Fibroblast of pulmonary artery (primary cell): ENCODE measurements at regions not wholly inside any gene's neighbourhood (a gene's known extent, or its start where the extent isn't known, plus 50 kb on each side); places are given as distances from the start of the nearest gene placed in this dataset.
"Not testable (repeated sequence)": the region's sequence is repeated elsewhere in the genome, so short reads cannot be mapped to it uniquely, and the experiment has no call there.

ENCODE experiments used
- DNase-seq: peaks from one replicate; pipeline ENCODE4 v3.0.0-alpha.2; 2010; ENCODE audit warnings: low read depth
- H3K4me3 ChIP-seq: replicated peaks from 2 replicates; pipeline ENCODE4 v1.5.1; 2011; ENCODE audit warnings: low read depth, mild to moderate bottlenecking, control low read depth, low read length, moderate library complexity
- CTCF ChIP-seq: IDR thresholded peaks from 2 replicates; pipeline ENCODE4 v1.5.1; 2011; ENCODE audit warnings: mild to moderate bottlenecking, control low read depth, low read length, inconsistent platforms; ENCODE audit errors: missing control alignments

GRCh38 chrX:143363419-143363818, 153.9 kb downstream of the SPANXN3 start:
- no peak for TF ChIP-seq CTCF
- no peak for DNase-seq
- no peak overlapping the region for H3K4me3 ChIP-seq

- no peak for TF ChIP-seq CTCF
- no peak for DNase-seq
These were observed 177.1 kb downstream of the SPANXN3 start for GRCh38 chrX:143340190-143340589.

GRCh38 chrX:143336261-143336660, 181.0 kb downstream of the SPANXN3 start:
- DNase-seq, result peak; percentile 52
- TF ChIP-seq CTCF, result no peak
- H3K4me3 ChIP-seq, result no peak overlapping the region

More at GRCh38 chrX:143340190-143340589, 177.1 kb downstream of the SPANXN3 start:
- no peak overlapping the region for H3K4me3 ChIP-seq

- no peak overlapping the region for H3K4me3 ChIP-seq
- TF ChIP-seq CTCF, result no peak
- no peak for DNase-seq
These were observed 197.7 kb downstream of the SPANXN3 start for GRCh38 chrX:143319526-143319925.

GRCh38 chrX:143318857-143319256, 198.4 kb downstream of the SPANXN3 start:
- H3K4me3 ChIP-seq, DNase-seq: not testable (repeated sequence)

GRCh38 chrX:143306991-143307937, 210.0 kb downstream of the SPANXN3 start:
- H3K4me3 ChIP-seq, result no peak overlapping the region
- TF ChIP-seq CTCF, result no peak
- no peak for DNase-seq

GRCh38 chrX:143304518-143304917, 212.8 kb downstream of the SPANXN3 start:
- no peak for DNase-seq
- no peak for TF ChIP-seq CTCF
- H3K4me3 ChIP-seq, result no peak overlapping the region
